HG03442 (cell line): ENCODE measurements at regions not wholly inside any gene's neighbourhood (a gene's known extent, or its start where the extent isn't known, plus 50 kb on each side); places are given as distances from the start of the nearest gene placed in this dataset.
"Not testable (repeated sequence)": the region's sequence is repeated elsewhere in the genome, so short reads cannot be mapped to it uniquely, and the experiment has no call there.

Source experiments
- ATAC-seq: cut with Tn5 transposase; IDR thresholded peaks from one replicate; pipeline ENCODE4 v1.9.1; 2021; ENCODE audit warnings: mild to moderate bottlenecking, moderate library complexity; ENCODE audit not compliant: unreplicated experiment

DNA sequence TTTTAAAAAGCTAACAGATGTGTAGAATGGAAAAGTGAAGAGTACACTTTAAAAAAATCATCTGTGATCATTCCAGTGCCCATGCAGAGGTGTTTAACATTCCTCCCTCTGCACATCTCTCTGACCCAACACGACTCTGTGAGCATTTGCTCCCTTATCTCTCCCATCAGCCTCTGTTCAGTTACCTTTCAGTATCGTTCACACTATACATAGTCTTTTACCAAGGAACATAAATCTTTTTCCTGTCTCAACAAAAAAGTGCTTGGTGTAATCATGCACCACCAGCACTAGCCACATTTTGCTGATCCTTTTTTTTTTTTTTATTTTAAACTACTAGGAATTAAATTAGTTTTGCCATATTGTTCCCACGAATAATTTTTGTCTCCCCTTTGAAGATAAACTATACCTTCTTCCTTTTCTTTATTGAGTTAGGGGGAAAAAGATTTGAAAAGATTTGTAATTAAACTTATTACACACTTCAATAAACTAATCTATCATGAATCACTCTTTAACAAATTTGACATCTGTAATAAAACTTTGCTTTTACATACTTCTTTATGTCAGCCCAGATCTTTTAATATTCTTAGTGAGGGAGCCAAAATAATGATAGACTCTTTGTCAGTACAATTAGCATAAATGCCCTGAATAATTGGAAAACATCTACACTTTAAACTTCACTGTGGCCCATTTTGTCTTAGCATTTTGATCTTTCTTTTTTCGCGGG is 489.8 kb upstream of the FANCL start:
- ATAC-seq, result no peak

DNA sequence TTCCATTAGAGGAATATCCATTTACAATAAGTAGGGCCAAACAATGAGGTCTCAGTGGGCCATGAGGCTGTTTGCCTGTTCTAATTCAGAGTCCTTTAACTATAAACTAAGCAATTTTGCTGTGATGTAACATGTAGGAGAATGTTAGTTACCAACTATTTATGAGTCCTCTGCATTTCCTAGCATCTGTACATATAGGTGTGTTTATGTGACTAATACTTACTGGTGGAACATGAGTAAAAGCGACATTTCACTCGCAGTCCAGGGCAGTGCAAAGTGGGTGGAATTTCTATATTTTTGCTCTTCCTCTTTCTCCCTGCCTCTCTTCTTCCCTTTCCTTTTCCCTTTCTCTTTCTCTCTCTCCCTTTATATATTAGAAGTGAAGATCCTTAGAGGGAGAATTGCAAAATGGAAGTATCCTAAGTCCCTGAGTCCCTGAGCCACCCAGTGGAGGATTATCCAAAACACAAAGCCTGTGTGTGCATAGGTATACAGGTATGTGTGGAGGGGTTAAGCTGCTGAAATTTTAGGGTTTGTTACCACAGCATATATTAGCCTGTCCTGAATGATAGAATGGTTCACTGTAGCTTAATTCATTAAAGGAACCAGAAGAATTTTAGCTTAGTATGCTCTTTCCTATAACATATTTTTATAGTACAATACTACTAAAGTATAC is 487.0 kb upstream of the FANCL start:
- no peak for ATAC-seq

DNA sequence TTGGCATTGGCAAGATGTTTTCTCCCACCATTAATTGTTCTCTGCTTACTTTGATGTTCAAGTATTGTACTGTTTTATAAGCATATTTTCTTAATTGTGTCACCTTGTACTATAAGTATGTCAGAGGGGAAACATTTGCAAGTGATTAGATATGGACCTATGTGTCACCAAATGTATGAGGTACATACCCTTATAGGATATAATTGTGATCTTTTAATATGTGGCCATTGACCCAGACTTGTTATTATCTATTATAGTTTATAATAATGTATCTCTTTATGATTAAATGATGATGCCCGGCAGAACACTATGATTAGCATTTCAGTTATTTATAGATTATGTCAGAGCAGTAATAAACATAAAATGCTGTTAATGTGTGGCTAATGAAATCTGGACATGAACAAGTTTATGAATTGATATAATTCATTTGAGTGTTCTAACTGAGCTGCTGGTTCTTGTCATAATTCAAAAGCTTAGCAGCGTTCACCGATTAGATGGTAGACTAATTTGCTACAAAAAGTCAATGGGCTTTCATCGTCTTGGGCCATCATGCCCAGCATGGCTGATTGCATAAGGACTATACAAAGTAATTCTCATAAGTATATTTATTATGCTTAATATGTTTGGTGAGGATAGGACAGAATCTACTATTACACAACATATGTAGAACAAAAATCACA is 480.9 kb upstream of the FANCL start:
- ATAC-seq, result no peak

DNA sequence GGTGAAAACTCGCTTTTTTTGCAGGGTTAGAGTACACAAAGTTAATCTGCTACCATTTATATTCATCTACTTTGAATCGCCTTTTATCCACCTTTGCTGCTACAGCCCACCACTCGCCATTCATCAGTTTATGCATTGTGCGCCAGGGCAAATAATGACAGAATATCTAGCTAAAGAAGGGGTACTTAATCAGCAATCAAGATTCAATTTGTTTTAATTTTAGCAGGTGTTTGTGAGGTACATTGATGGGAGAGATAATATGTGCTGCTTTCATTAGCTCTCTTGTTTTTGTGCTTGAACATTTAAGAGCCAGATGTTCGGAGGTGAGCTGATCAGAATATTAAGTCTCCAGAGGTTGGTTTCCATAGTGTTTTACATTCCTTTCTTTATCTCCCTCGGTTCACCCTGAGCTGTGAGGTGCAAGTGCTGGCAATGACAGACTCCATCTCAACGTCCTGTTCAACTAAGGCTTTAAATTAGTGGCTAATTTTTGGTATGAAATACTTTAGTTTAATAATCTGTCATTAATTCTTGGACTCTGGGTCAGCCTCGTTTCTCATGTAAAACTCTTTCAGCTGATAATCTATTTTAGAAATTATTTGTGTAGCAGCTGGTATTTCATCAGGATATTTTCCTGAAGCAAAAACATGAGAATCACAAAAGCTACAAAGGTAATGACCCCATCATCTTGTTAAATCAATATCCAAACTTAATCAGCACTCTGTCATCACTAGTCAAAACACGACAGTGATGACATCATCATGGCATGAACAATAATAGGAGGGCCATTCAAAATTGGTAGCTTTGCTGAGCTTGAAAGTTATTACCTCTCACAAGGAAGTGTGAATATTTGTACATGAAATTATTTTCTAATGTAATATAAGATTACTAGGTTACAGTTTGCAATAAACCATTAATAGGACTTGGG is 479.9 kb upstream of the FANCL start:
- no peak for ATAC-seq

DNA sequence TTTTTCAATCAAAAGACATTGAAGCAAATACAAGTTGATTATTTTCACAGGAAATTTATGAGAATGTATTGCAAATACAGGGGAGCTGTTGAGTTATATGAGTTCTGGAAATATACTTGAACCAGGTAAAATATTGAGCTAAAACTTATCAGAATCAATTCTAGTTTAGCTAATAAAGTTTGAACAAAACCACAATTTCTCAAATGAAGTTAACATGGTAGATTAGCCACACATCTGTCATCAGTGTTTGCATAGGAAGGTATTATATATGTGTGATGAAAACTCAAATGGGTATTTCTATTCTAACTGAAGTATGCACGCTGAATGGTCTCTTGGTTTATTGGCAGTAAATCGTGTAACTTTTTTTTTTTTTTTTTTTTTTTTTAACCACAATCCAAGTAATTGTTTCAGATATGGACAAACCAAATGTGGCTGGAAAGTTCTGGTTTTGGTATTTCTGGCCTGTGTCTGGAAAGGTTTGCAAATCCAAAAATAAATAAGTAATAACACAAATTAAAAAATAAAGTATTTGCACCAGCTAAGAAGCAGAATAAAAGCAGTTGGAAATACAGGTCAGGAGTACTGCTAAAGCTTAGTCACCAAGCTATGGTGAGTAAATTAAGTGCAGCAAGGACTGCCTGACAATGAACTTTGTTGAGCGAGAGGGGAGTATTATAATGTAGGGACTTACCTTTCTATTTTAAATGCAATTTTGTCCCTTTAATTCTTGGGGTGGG is 479.1 kb upstream of the FANCL start:
- ATAC-seq, result no peak

DNA sequence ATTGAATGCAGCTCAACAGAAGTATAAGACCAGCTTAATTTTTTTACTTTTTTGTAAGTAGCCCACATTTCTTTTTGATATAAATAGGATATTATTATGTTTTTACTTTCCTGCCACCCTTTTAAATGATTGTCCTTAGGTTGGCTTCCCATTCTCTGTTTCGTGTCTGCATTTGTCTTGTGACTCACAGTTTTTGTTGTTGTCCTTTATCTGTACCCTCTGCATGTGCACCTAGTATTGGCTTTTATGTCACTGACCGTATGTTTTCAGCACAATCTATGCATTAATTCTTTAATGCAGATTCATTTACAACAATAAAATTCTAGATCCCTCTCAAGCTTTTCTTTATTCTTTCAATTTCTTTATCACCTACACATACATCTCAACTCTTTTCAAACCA is 474.2 kb upstream of the FANCL start:
- ATAC-seq, result no peak

DNA sequence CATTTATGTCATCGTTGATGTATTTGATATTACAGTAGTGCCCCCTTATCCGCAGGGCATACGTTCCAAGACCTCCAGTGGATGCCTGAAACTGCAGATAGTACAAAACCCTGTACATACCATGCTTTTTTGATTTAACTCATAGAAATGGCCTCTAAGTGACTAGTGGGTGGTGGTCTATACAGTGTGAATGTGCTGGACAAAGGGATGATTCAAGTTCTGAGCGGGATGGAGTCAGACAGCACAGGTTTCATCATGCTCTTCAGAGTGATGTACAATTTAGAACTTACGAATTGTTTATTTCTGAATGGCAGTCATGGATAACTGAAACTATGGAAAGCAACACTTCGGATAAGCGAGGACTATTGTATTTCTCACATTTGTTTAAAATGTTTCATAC is 473.1 kb upstream of the FANCL start:
- no peak for ATAC-seq

DNA sequence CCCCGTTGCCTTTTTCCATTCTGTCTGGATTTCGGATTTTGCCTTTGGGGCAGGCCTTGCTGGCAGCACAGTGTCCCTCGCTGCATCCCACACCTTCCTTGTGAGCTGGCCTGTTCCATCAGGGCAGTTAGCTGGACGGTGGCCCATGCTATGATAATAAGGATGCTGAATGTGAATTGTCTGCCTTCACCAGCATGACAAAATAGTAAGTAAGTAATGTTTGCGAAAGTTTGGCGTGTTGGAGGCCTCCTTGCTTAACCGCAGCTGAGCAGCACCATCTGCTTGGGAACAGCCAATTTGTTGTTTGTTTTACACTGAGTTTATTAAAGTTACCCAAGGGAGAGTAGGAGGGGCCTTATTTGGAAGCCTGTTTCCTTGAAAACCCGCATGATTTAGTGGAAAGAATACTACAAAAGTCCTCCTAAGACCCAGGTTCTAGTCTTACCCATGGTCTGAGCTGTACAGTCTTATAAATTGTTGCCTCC is 469.7 kb upstream of the FANCL start:
- ATAC-seq, result no peak

DNA sequence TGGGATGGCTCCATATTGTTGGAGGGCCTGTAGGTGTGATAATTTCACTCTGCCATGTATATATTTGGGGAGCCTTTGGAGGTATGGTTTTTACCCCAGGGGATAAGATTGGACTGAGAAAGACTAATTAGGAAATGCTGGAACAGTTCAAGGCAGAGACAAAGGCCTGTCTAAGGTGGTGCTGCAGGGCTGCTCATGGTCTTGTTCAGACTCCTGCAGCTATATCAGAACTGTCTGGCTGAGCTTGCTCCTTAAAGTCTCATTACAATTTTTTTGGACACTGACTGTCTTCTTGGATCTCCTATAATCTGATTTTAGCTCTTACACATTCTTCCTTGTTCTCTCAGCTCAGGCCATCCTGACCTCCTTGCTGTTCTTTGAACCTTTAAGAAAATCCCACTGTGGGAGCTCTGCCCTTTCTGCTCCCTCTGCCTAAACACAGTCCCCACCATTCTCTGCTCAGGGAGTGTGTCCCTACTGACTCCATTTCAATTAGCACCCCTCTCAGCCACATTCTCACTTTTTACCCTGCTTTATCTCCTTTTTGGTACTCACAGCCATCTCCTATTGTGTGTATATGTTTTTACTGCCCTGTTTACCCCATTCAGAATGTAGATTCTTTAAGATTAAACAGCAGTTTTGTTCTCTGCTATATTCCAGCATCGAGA is 468.7 kb upstream of the FANCL start:
- ATAC-seq, result no peak

DNA sequence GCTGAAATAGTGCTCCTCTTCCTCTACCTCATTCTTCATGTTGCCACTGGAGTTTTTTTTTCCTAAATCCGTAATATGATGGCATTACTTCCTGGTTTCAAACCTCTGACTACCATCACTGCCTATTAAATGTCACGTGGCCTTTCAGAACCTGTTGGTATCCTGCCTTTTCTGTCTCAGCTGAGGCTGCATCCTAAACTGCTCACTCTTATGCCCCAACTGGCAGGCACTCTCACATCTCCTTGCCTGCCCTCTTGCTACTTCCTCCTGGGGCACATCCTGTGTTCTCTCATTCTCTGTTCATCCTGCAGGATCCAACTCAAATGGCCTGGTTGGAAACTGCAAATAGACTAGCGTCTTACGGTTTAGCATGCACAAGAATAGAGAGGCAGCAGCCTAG is 468.1 kb upstream of the FANCL start:
- no peak for ATAC-seq

DNA sequence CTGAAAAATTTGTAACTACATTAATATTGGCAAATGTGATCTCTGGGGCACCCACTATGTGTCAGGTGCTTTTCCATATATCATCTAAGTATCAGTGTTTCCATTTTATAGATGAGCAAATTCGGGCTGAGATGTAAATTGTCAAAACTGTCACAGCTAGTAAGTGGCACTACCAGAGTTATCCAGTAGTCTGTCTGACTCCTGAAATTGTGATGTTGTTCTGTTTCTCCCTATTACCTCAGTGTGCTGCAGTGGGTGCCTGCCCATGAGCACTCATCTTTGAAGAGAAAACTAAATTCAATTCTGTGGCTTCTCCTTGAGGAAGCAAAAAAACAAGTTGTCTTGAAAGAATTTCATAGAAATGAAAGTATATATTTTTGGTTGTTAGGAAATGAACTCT is 467.4 kb upstream of the FANCL start:
- no peak for ATAC-seq

DNA sequence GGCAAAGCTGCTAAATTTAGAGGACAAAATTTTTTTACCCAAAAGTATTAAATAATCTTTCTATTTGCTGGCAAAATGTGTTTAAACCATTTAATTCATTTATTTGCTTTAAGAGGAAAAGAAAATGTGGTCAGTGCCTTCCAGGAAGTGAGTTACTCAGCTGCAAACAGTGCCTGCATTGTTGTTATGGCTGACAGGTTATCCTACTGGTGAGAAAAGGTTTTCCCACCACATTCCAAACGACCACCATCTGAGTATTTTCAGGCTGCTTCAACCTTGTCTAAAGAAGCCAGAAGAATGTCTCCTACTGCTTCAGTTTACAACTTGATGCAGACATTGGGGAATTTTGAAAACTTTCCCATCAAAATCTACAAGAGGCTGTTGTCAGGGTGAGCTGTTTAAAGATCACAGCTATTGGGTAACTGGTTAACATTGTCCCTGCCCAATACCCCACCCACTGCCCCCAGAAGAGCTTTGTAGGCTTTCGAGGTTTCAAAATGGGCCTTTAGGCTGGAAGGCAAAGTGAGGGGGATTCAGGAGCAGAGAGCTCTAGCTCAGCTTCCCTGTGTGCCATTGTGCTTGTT is 461.3 kb upstream of the FANCL start:
- ATAC-seq, result no peak

DNA sequence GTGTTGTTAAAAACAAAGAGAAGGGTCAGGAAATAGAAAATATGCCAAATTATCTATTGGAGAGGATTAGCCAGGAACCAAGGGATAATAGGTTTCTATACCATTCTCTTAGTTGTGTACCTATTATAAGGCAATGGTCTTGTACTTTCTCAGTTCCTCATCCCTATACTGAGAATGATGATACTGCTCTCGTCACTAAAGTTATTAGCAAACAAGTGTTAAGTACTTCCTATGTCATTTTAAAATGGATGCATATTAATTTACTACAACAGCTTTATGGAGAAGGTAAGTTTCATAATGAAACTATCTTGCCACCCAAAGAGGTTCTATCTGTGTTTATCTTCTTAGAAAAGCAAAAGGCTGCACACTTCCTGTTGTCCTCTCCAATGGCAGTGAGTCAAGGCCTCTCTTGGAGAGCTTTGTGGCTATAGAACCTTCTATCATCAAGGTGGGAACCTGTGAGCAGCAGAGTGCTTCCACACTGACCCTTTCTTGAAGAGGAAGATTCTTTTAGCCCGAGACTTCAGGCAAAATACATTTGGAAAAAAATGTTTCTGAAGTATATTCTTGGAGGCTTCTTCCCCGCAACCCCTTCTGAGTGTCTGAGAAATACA is 460.7 kb upstream of the FANCL start:
- no peak for ATAC-seq

DNA sequence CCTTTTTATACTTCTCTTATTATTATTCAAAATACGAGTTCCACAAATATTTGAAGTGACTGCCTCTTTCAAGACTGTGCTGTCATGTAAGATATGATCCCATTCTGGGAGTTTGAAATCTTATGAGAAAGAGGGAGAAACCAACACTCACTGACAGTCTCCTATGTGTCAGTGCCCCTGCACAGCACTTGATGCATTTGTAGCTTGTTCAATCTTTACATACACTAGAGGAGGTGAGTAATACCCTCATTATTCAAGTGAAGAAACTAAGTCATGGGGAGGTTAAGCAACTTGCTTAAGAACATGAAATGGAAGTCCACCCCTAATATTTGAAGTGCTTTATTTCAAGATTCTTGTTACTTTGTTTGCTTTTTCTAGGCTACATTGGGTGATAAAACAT is 459.5 kb upstream of the FANCL start:
- ATAC-seq, result no peak

DNA sequence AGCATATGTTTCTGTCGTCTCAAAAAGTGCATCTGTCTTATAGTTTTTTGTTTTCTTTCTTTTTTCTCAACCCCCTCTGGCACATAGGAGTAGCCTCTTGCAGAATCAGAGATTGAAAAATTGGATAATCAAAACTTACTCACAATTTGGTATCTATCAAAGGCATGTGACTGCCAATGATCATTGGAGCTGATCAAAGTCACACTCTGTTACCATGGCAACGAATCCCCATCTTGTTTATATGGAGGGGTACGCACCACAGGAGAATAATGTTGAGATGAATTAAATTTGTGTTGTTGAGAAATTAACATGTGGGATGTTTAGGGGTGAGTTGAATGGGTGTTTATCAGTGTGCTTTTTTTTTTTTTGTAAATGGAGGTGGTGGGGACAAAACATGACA is 458.3 kb upstream of the FANCL start:
- ATAC-seq, result no peak

DNA sequence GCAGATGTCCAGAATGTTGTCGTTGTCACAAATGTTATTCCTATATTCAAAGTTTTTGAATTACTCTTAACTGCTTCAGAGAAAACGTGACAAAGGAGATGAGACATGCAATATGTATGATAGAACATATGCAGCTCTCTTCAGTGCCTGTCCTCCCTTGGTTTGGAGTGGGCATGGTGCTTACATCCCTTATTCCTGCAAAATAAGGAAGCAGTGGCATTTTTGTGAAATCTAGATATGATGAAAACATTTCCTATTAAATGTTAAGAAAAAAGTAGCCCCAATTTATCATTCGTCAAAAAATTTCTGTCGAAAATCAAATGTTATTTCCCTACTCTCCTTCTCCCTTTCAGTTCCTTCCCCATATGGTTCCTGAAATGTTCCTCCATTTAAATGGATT is 457.5 kb upstream of the FANCL start:
- no peak for ATAC-seq

DNA sequence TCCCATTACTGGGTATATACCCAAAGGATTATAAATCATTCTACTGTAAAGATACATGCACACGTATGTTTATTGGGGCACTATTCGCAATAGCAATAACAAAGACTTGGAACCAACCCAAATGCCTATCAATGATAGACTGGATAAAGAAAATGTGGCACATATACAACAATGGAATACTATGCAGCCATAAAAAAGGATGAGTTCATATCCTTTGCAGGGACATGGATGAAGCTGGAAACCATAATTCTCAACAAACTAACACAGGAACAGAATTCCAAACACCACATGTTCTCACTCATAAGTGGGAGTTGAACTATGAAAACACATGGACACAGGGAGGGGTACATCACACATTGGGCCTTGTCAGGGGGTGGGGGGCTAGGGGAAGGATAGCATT is 453.0 kb upstream of the FANCL start:
- ATAC-seq, result not testable (repeated sequence)

DNA sequence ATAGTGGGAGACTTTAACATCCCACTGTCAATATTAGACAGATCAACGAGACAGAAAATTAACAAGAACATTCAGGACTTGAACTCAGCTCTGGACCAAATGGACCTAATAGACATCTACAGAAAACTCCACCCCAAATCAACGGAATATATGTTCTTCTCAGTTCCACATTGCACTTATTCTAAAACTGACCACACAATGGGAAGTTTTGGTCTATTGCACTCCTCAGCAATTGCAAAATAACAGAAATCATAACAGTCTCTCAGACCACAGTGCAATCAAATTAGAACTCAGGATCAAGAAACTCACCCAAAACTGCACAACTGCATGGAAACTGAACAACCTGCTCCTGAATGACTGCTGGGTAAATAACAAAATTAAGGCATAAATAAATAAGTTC is 449.9 kb upstream of the FANCL start:
- not testable (repeated sequence) for ATAC-seq

DNA sequence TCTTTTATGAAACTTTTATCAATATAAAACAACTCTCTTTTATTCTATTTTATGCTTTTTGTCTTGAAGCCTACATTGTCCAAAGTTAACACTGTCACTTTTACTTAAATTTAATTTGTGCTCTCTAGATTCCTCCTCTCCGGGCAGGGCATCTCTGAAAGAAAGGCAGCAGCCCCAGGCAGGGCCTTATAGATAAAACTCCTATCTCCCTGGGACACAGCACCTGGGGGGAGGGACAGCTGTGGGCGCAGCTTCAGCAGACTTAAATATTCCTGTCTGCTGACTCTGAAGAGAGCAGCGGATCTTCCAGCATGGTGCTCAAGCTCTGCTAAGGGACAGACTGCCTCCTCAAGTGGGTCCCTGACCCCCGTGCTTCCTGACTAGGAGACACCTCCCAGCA is 447.7 kb upstream of the FANCL start:
- ATAC-seq, result no peak
